ENCODE measurements at regions not wholly inside any gene's neighbourhood (a gene's known extent, or its start where the extent isn't known, plus 50 kb on each side); places are given as distances from the start of the nearest gene placed in this dataset.

GRCh38 chr10:43913676-43914235 lies 265.1 kb upstream of the ZNF32 start:
- intact Hi-C loops (cut with micrococcal nuclease), result no loop called here

- intact Hi-C loops (cut with micrococcal nuclease), result no loop called here
These were observed 263.8 kb upstream of the ZNF32 start for GRCh38 chr10:43912469-43912868.

GRCh38 chr10:43906490-43906889 lies 257.8 kb upstream of the ZNF32 start:
- intact Hi-C loops (cut with micrococcal nuclease), result no loop called here

GRCh38 chr10:43905512-43906236 lies 257.0 kb upstream of the ZNF32 start:
- intact Hi-C loops (cut with micrococcal nuclease), result no loop called here

GRCh38 chr10:43904844-43905243 lies 256.2 kb upstream of the ZNF32 start:
- intact Hi-C loops (cut with micrococcal nuclease), result loop anchor here (5.0 kb wide), 1 partner anchor 213 kb away; no protein-coding TSS in a partner anchor

- intact Hi-C loops (cut with micrococcal nuclease), result loop anchor here (5.0 kb wide), 1 partner anchor 212 kb away; no protein-coding TSS in a partner anchor
These were observed 255.6 kb upstream of the ZNF32 start for GRCh38 chr10:43904301-43904700.

GRCh38 chr10:43903451-43903850 lies 254.8 kb upstream of the ZNF32 start:
- intact Hi-C loops (cut with micrococcal nuclease), result loop anchor here (5.0 kb wide), 1 partner anchor 211 kb away; no protein-coding TSS in a partner anchor

GRCh38 chr10:43902842-43903241 lies 254.2 kb upstream of the ZNF32 start:
- intact Hi-C loops (cut with micrococcal nuclease), result loop anchor here (5.0 kb wide), 1 partner anchor 211 kb away; no protein-coding TSS in a partner anchor

GRCh38 chr10:43901744-43902504 lies 253.2 kb upstream of the ZNF32 start:
- intact Hi-C loops (cut with micrococcal nuclease), result loop anchor here (5.0 kb wide), 1 partner anchor 210 kb away; no protein-coding TSS in a partner anchor

GRCh38 chr10:43901302-43901701 lies 252.6 kb upstream of the ZNF32 start:
- intact Hi-C loops (cut with micrococcal nuclease), result loop anchor here (5.0 kb wide), 1 partner anchor 209 kb away; no protein-coding TSS in a partner anchor

- intact Hi-C loops (cut with micrococcal nuclease), result loop anchor here (5.0 kb wide), 1 partner anchor 208 kb away; no protein-coding TSS in a partner anchor
These were observed 251.9 kb upstream of the ZNF32 start for GRCh38 chr10:43900571-43900970.

- intact Hi-C loops (cut with micrococcal nuclease), result no loop called here
These were observed 250.7 kb upstream of the ZNF32 start for GRCh38 chr10:43899224-43899959.

GRCh38 chr10:43898592-43898991 lies 249.9 kb upstream of the ZNF32 start:
- intact Hi-C loops (cut with micrococcal nuclease), result no loop called here

- intact Hi-C loops (cut with micrococcal nuclease), result no loop called here
These were observed 249.2 kb upstream of the ZNF32 start for GRCh38 chr10:43897765-43898419.

- intact Hi-C loops (cut with micrococcal nuclease), result no loop called here
These were observed 243.5 kb upstream of the ZNF32 start for GRCh38 chr10:43892062-43892770.

- intact Hi-C loops (cut with micrococcal nuclease), result no loop called here
These were observed 242.6 kb upstream of the ZNF32 start for GRCh38 chr10:43891241-43891640.

GRCh38 chr10:43890124-43890523 lies 241.4 kb upstream of the ZNF32 start:
- intact Hi-C loops (cut with micrococcal nuclease), result no loop called here

GRCh38 chr10:43888586-43888985 lies 239.9 kb upstream of the ZNF32 start:
- intact Hi-C loops (cut with micrococcal nuclease), result no loop called here

GRCh38 chr10:43885842-43886241 lies 237.2 kb upstream of the ZNF32 start:
- intact Hi-C loops (cut with micrococcal nuclease), result no loop called here

- intact Hi-C loops (cut with micrococcal nuclease), result no loop called here
These were observed 236.6 kb upstream of the ZNF32 start for GRCh38 chr10:43885252-43885651.
